Esophagus muscularis mucosa (tissue), 4 donors: ENCODE measurements at regions not wholly inside any gene's neighbourhood (a gene's known extent, or its start where the extent isn't known, plus 50 kb on each side); places are given as distances from the start of the nearest gene placed in this dataset.

ENCODE experiments used
- EP300 ChIP-seq: sonication (generic); formaldehyde crosslinking; IDR thresholded peaks from one replicate; pipeline ENCODE4 v1.6.1; 2017; ENCODE audit warnings: antibody characterized with exemption
- POLR2A ChIP-seq: fragments of 450-650 bp; IDR thresholded peaks from one replicate; pipeline ENCODE4 v1.6.1; 2017; ENCODE audit warnings: antibody characterized with exemption, moderate library complexity, mild to moderate bottlenecking, low read depth
- TF ChIP-seq, protein P1 (sequence below), 3 experiments: fragments of 200-600 bp in 2 of 3; fragments of 450-650 bp in 1 of 3; sonication (generic) in 2 of 3; IDR thresholded peaks; one replicate each; pipeline ENCODE4 v1.5.1; 2017 to 2019; ENCODE audit warnings: antibody characterized with exemption in 3 of 3, mild to moderate bottlenecking in 2 of 3, moderate library complexity in 1 of 3

DNA sequence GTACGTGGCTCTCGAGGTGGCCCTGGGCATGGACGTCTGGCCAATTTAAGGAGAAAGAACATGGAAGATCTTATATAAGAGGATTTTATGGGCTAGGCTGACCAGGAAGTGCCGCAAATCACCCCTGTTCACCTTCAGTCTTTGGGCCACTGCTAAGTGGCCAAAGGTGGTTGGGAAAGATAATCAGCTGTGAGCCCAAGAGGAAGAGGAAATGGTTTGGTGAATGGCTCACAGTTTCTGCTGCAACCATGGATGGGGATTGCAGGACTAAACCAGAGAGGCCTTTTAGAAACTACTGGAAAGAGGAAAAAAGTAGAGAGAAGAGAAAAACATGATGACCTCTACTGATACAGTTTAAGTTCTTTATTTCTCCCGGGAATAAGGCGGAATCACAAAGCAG, 96.0 kb upstream of the ARHGAP20 start:
- no peak for TF ChIP-seq EP300
- TF ChIP-seq, protein P1, sequence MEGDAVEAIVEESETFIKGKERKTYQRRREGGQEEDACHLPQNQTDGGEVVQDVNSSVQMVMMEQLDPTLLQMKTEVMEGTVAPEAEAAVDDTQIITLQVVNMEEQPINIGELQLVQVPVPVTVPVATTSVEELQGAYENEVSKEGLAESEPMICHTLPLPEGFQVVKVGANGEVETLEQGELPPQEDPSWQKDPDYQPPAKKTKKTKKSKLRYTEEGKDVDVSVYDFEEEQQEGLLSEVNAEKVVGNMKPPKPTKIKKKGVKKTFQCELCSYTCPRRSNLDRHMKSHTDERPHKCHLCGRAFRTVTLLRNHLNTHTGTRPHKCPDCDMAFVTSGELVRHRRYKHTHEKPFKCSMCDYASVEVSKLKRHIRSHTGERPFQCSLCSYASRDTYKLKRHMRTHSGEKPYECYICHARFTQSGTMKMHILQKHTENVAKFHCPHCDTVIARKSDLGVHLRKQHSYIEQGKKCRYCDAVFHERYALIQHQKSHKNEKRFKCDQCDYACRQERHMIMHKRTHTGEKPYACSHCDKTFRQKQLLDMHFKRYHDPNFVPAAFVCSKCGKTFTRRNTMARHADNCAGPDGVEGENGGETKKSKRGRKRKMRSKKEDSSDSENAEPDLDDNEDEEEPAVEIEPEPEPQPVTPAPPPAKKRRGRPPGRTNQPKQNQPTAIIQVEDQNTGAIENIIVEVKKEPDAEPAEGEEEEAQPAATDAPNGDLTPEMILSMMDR (IDR thresholded peaks at IDR 0.05): no peak
- TF ChIP-seq POLR2A: no peak
